ENCODE measurements at regions not wholly inside any gene's neighbourhood (a gene's known extent, or its start where the extent isn't known, plus 50 kb on each side); places are given as distances from the start of the nearest gene placed in this dataset.

- Histone ChIP-seq H3K27me3 (ENCODE audit: insufficient read depth, low read length) (no peaks in the 10 kb centered on the region), H3K36me3 (ENCODE audit: insufficient read depth, low read length) (no peaks in the 10 kb centered on the region), H3K4me3 (ENCODE audit: insufficient read depth, low read length) (no peak overlapping the region), H3K9me3 (ENCODE audit: low read depth, low read length) (no peaks in the 10 kb centered on the region), H4K20me1 (ENCODE audit: insufficient read depth, low read length) (no peaks in the 10 kb centered on the region), H3K79me2 (ENCODE audit: insufficient read depth, low read length) (no peaks in the 10 kb centered on the region), H3K4me2 (ENCODE audit: insufficient read depth, low read length) (no peak overlapping the region), H3K27ac (ENCODE audit: low read depth, low read length) (no peak overlapping the region), H3K4me1 (ENCODE audit: insufficient read depth, low read length) (no peaks in the 10 kb centered on the region), H2AFZ (ENCODE audit: low read length) (no peak overlapping the region)
- DNase-seq (ENCODE audit: insufficient read length, low spot score, missing footprints): no peak
- no peak for TF ChIP-seq CTCF (IDR thresholded peaks at IDR 0.05; ENCODE audit: extremely low read depth, low read depth, low read length)
Measured at GRCh38 chr2:2837746-2838547, 506.9 kb upstream of the MYT1L start.

GRCh38 chr2:2836343-2837070 is 505.4 kb upstream of the MYT1L start:
- Histone ChIP-seq H3K36me3 (ENCODE audit: insufficient read depth, low read length) (no peaks in the 10 kb centered on the region), H3K4me2 (ENCODE audit: insufficient read depth, low read length) (no peak overlapping the region), H3K27ac (ENCODE audit: low read depth, low read length) (no peak overlapping the region), H3K79me2 (ENCODE audit: insufficient read depth, low read length) (no peaks in the 10 kb centered on the region), H3K4me3 (ENCODE audit: insufficient read depth, low read length) (no peak overlapping the region), H2AFZ (ENCODE audit: low read length) (no peak overlapping the region), H3K4me1 (ENCODE audit: insufficient read depth, low read length) (no peaks in the 10 kb centered on the region), H3K27me3 (ENCODE audit: insufficient read depth, low read length) (no peaks in the 10 kb centered on the region), H3K9me3 (ENCODE audit: low read depth, low read length) (no peaks in the 10 kb centered on the region), H4K20me1 (ENCODE audit: insufficient read depth, low read length) (no peaks in the 10 kb centered on the region)
- no peak for DNase-seq (ENCODE audit: insufficient read length, low spot score, missing footprints)
- no peak for TF ChIP-seq CTCF (IDR thresholded peaks at IDR 0.05; ENCODE audit: extremely low read depth, low read depth, low read length)

DNA sequence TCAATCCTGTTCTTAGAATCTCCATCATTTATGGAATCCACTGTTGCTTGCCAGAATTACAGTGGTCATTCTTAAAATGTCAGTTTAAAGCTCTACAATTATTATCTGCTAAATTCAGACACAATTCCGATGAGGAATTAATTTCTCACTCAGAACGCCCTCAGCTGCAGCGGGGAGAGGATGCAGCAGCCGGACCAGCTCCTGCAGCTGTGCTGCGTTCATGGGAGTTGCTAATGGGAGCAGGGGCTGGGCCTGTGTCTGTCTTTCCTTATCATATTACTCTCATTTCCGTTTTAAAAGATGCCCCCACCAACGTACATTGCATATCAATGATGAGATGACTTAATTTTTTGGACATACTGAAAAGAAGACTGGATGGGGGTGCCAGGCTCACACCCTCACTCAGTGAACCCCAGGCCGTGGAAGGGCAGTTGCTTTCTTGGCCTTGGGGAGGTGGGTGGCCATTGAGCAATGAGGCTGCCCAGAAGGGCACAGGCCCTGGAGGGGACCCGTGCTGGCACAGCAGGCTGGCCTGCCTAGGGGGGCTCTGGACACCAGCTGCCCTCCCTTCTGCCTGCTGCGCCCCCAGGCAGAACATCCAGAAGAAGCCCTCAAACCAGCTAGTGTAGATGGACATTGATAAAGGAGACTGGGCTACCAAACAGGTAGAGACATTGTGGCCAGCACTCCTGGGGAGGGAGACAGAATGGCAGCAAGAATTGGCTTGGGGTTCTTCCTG is 503.6 kb upstream of the MYT1L start:
- Histone ChIP-seq H3K4me1 (ENCODE audit: insufficient read depth, low read length) (no peaks in the 10 kb centered on the region), H3K4me3 (ENCODE audit: insufficient read depth, low read length) (no peak overlapping the region), H3K27me3 (ENCODE audit: insufficient read depth, low read length) (no peaks in the 10 kb centered on the region), H4K20me1 (ENCODE audit: insufficient read depth, low read length) (no peaks in the 10 kb centered on the region), H3K79me2 (ENCODE audit: insufficient read depth, low read length) (no peaks in the 10 kb centered on the region), H3K9me3 (ENCODE audit: low read depth, low read length) (no peaks in the 10 kb centered on the region), H2AFZ (ENCODE audit: low read length) (no peak overlapping the region), H3K36me3 (ENCODE audit: insufficient read depth, low read length) (no peaks in the 10 kb centered on the region), H3K27ac (ENCODE audit: low read depth, low read length) (no peak overlapping the region), H3K4me2 (ENCODE audit: insufficient read depth, low read length) (no peak overlapping the region)
- TF ChIP-seq CTCF (IDR thresholded peaks at IDR 0.05; ENCODE audit: extremely low read depth, low read depth, low read length): no peak
- no peak for DNase-seq (ENCODE audit: insufficient read length, low spot score, missing footprints)

DNA sequence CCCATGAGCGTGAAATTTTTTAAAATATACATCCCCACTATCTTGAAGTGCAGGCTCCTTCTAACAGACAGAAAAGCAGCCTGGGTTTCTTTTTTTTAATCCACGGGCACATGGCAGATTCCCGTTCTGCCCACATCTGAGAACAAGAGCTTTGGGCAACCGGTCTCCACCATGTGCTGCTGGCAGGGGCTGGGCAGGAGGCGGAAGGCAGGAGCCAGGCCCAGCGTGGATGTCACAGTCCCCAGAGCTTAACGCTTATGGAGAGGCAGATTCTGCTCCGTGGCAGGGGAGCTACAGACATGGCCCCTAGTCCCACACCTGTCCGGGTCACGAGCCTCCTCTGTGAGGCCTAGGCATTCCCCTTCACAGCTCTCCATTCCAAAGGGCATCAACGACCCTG is 503.0 kb upstream of the MYT1L start:
- Histone ChIP-seq H3K4me1 (ENCODE audit: insufficient read depth, low read length) (no peaks in the 10 kb centered on the region), H3K27me3 (ENCODE audit: insufficient read depth, low read length) (no peaks in the 10 kb centered on the region), H3K9me3 (ENCODE audit: low read depth, low read length) (no peaks in the 10 kb centered on the region), H3K27ac (ENCODE audit: low read depth, low read length) (no peak overlapping the region), H2AFZ (ENCODE audit: low read length) (no peak overlapping the region), H3K36me3 (ENCODE audit: insufficient read depth, low read length) (no peaks in the 10 kb centered on the region), H4K20me1 (ENCODE audit: insufficient read depth, low read length) (no peaks in the 10 kb centered on the region), H3K79me2 (ENCODE audit: insufficient read depth, low read length) (no peaks in the 10 kb centered on the region), H3K4me2 (ENCODE audit: insufficient read depth, low read length) (no peak overlapping the region), H3K4me3 (ENCODE audit: insufficient read depth, low read length) (no peak overlapping the region)
- TF ChIP-seq CTCF (IDR thresholded peaks at IDR 0.05; ENCODE audit: extremely low read depth, low read depth, low read length): no peak
- DNase-seq (ENCODE audit: insufficient read length, low spot score, missing footprints): no peak

All from osteoblast (primary cell).